H1 (cell line): ENCODE measurements at regions not wholly inside any gene's neighbourhood (a gene's known extent, or its start where the extent isn't known, plus 50 kb on each side); places are given as distances from the start of the nearest gene placed in this dataset.

Source experiments
- CBX5 ChIP-seq: fragments of 300-800, 300-1000 bp; sonication (generic); IDR thresholded peaks from 2 replicates; pipeline ENCODE4 v1.7.1; 2016; ENCODE audit warnings: antibody characterized with exemption, low read length, low read depth
- CTCF ChIP-seq, 3 experiments: IDR thresholded peaks; 1 replicate in 2 of 3; 2 replicates in 1 of 3; pipeline versions ENCODE4 v1.5.1 to v1.6.1; 2011; ENCODE audit warnings: low read length in 3 of 3, mild to moderate bottlenecking in 3 of 3, inconsistent platforms in 2 of 3, low read depth in 1 of 3, moderate library complexity in 1 of 3; ENCODE audit not compliant: insufficient read depth in 1 of 3; ENCODE audit errors: control extremely low read depth in 1 of 3
- KDM1A ChIP-seq: fragments of 200-600, 300-600 bp; sonication (generic); IDR thresholded peaks from 2 replicates; pipeline ENCODE4 v1.7.1; 2016; ENCODE audit warnings: mild to moderate bottlenecking, low read length, borderline replicate concordance
- USF2 ChIP-seq: IDR thresholded peaks from 2 replicates; pipeline ENCODE4 v1.6.1; 2011; ENCODE audit warnings: low read length, improper control_type of control experiment

GRCh38 chr22:48376428-48376827, 1451.2 kb downstream of the BRD1 start:
- TF ChIP-seq USF2 (no peak), CTCF (IDR thresholded peaks at IDR 0.05; ENCODE audit: control extremely low read depth in 1 of 3, insufficient read depth in 1 of 3, low read depth in 1 of 3, low read length in 3 of 3) (no peak), KDM1A (no peak), CBX5 (no peak)
